SK-N-SH (cell line): ENCODE measurements at regions not wholly inside any gene's neighbourhood (a gene's known extent, or its start where the extent isn't known, plus 50 kb on each side); places are given as distances from the start of the nearest gene placed in this dataset.

Source experiments
- CTCF ChIA-PET: fragments of 300-600, 350-600 bp; formaldehyde crosslinking; extraction: SDS; loops from one replicate; lab custom pipeline; 2021; lab: Yijun Ruan, JAX
- POLR2A ChIA-PET: fragments of 350-600 bp; sonication (Branson Sonifier 250); formaldehyde crosslinking; extraction: SDS; loops from one replicate; lab custom pipeline; 2020; ENCODE audit warnings: antibody characterized with exemption, inconsistent platforms; lab: Yijun Ruan, JAX
- DNase-seq: peaks from one replicate; pipeline ENCODE4 v3.0.0; 2012
- H2AFZ ChIP-seq: fragments of 200-600 bp; sonication (generic); 2 replicates; pipeline ENCODE4 v1.8.1; 2016; ENCODE audit warnings: antibody characterized with exemption, mild to moderate bottlenecking, low read depth
- H3F3A ChIP-seq: fragments of 200-600 bp; sonication (generic); replicated peaks from 2 replicates; pipeline ENCODE3; 2016; ENCODE audit warnings: antibody characterized with exemption, mild to moderate bottlenecking; ENCODE audit not compliant: insufficient read depth
- H3K27ac ChIP-seq, 2 experiments: fragments of 200-500 bp in 1 of 2; fragments of 200-600 bp in 1 of 2; sonication (Bioruptor generic) in 1 of 2; sonication (generic), shearing (Covaris generic) in 1 of 2; 2 replicates each; pipeline versions ENCODE4 v1.5.1 to v1.6.1; 2014 to 2016; ENCODE audit warnings: low read depth in 2 of 2, inconsistent platforms in 1 of 2, low read length in 1 of 2, mild to moderate bottlenecking in 1 of 2, mixed read lengths in 1 of 2
- H3K27me3 ChIP-seq: fragments of 200-600 bp; sonication (generic), shearing (Covaris generic); 2 replicates; pipeline ENCODE4 v1.6.1; 2016; ENCODE audit warnings: mixed run types; ENCODE audit not compliant: insufficient read depth
- H3K36me3 ChIP-seq, 2 experiments: fragments of 200-500 bp in 1 of 2; fragments of 200-600 bp in 1 of 2; sonication (Bioruptor generic) in 1 of 2; sonication (generic) in 1 of 2; replicated peaks in 1 of 2; 2 replicates each; pipeline versions ENCODE3 to v1.5.1; 2014 to 2016; ENCODE audit warnings: low read length in 1 of 2, mild to moderate bottlenecking in 1 of 2; ENCODE audit not compliant: insufficient read depth in 2 of 2, control insufficient read depth in 1 of 2
- H3K4me1 ChIP-seq, 2 experiments: fragments of 200-500 bp in 1 of 2; fragments of 200-600 bp in 1 of 2; sonication (Bioruptor generic) in 1 of 2; sonication (generic), shearing (Covaris generic) in 1 of 2; 2 replicates each; pipeline versions ENCODE4 v1.5.1 to v1.6.1; 2014 to 2016; ENCODE audit warnings: low read depth in 1 of 2, low read length in 1 of 2, mixed run types in 1 of 2; ENCODE audit not compliant: insufficient read depth in 2 of 2, control insufficient read depth in 1 of 2
- H3K4me2 ChIP-seq: fragments of 200-600 bp; sonication (generic), shearing (Covaris generic); 2 replicates; pipeline ENCODE4 v1.6.1; 2017; ENCODE audit warnings: mixed run types
- H3K4me3 ChIP-seq, 2 experiments: fragments of 200-500 bp in 1 of 2; fragments of 200-600 bp in 1 of 2; sonication (Bioruptor generic) in 1 of 2; sonication (generic), shearing (Covaris generic) in 1 of 2; 2 replicates each; pipeline versions ENCODE4 v1.5.1 to v1.8.1; 2014 to 2016; ENCODE audit warnings: low read depth in 2 of 2, inconsistent platforms in 1 of 2, low read length in 1 of 2, mild to moderate bottlenecking in 1 of 2, mixed read lengths in 1 of 2, moderate library complexity in 1 of 2
- H3K79me2 ChIP-seq: fragments of 200-600 bp; sonication (generic); 2 replicates; pipeline ENCODE4 v1.8.1; 2017; ENCODE audit warnings: mild to moderate bottlenecking; ENCODE audit not compliant: insufficient read depth
- H3K9ac ChIP-seq: fragments of 200-600 bp; sonication (generic); 2 replicates; pipeline ENCODE4 v1.6.1; 2017; ENCODE audit warnings: mixed run types
- H3K9me2 ChIP-seq: fragments of 200-600 bp; sonication (generic); 2 replicates; pipeline ENCODE4 v1.6.1; 2017; ENCODE audit warnings: mixed run types
- H3K9me3 ChIP-seq: fragments of 200-600 bp; sonication (generic); 2 replicates; pipeline ENCODE4 v1.6.1; 2017; ENCODE audit warnings: mixed run types, mild to moderate bottlenecking, moderate library complexity
- H4K20me1 ChIP-seq: fragments of 200-600 bp; sonication (generic); 2 replicates; pipeline ENCODE4 v1.6.1; 2017; ENCODE audit warnings: mild to moderate bottlenecking, mixed run types; ENCODE audit not compliant: insufficient read depth
- CHD2 ChIP-seq: fragments of 150-350 bp; IDR thresholded peaks from 2 replicates; pipeline ENCODE4 v1.6.1; 2018; ENCODE audit warnings: low read length; ENCODE audit not compliant: partially characterized antibody
- EP300 ChIP-seq, 2 experiments: IDR thresholded peaks; 2 replicates each; pipeline versions ENCODE4 v1.4.0 to v1.6.1; 2012; ENCODE audit warnings: borderline replicate concordance in 1 of 2, low read depth in 1 of 2, low read length in 1 of 2
- FOSL2 ChIP-seq: IDR thresholded peaks from 2 replicates; pipeline ENCODE4 v1.4.0; 2012; ENCODE audit warnings: low read depth, mild to moderate bottlenecking, moderate library complexity, borderline replicate concordance
- MEF2A ChIP-seq: IDR thresholded peaks from 2 replicates; pipeline ENCODE4 v1.4.0; 2012; ENCODE audit warnings: low read depth, borderline replicate concordance
- RAD21 ChIP-seq: IDR thresholded peaks from 2 replicates; pipeline ENCODE4 v1.6.1; 2012; ENCODE audit warnings: mild to moderate bottlenecking, low read length
- RCOR1 ChIP-seq: fragments of 150-350 bp; IDR thresholded peaks from 2 replicates; pipeline ENCODE4 v1.6.1; 2017; ENCODE audit warnings: antibody characterized with exemption, low read length
- RFX5 ChIP-seq: IDR thresholded peaks from 2 replicates; pipeline ENCODE4 v1.6.1; 2012; ENCODE audit warnings: mild to moderate bottlenecking, improper control_type of control experiment, low read length
- SMC3 ChIP-seq: IDR thresholded peaks from 2 replicates; pipeline ENCODE4 v1.6.1; 2012; ENCODE audit warnings: low read depth, low read length, improper control_type of control experiment
- TAF1 ChIP-seq: IDR thresholded peaks from 2 replicates; pipeline ENCODE4 v1.6.1; 2012; ENCODE audit warnings: low read depth, mild to moderate bottlenecking, low read length, moderate library complexity, borderline replicate concordance
- TCF12 ChIP-seq: IDR thresholded peaks from 2 replicates; pipeline ENCODE4 v1.4.0; 2012
- TEAD4 ChIP-seq: IDR thresholded peaks from 2 replicates; pipeline ENCODE4 v1.4.0; 2012; ENCODE audit warnings: mild to moderate bottlenecking, borderline replicate concordance; ENCODE audit not compliant: insufficient read depth
- WGBS: methylation state at CpG from one replicate; pipeline ENCODE4 v1.1.6; 2017; ENCODE audit warnings: low lambda C conversion rate; 5-methylcytosine and 5-hydroxymethylcytosine counted together
- TF ChIP-seq, protein P1 (sequence below): IDR thresholded peaks from 2 replicates; pipeline ENCODE4; 2012
- TF ChIP-seq, protein P2 (sequence below): fragments of 150-350 bp; IDR thresholded peaks from 2 replicates; pipeline ENCODE4 v1.6.1; 2017; ENCODE audit warnings: antibody characterized with exemption, low read length, low read depth, borderline replicate concordance
- TF ChIP-seq, protein P3 (sequence below): fragments of 200-600 bp; sonication (generic); IDR thresholded peaks from 2 replicates; pipeline ENCODE4 v1.6.1; 2017; ENCODE audit warnings: antibody characterized with exemption, mild to moderate bottlenecking, moderate library complexity
- TF ChIP-seq, protein P4 (sequence below): IDR thresholded peaks from 2 replicates; pipeline ENCODE4 v1.4.0; 2012; ENCODE audit warnings: low read depth, borderline replicate concordance

DNA sequence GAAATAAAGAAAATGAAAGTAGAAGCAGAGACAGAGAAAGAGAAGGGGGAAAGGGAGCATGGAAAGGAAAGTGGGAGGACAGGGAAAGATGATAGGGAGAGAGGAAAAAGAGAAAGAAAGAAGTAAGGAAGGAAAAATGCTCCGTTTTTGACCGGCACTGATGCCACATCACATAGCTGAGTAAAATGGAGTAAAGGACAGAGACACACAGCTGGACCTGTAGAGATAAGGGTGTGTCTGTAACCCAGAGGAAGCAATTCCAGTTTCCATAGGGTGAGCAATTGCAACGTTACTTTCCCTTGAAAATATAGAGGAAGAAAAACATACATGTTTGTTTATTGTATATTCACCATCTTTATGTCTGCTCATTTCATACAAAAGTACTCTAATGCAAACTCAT is 1866.9 kb upstream of the PIK3C3 start (continued):
- TF ChIP-seq, protein P1, sequence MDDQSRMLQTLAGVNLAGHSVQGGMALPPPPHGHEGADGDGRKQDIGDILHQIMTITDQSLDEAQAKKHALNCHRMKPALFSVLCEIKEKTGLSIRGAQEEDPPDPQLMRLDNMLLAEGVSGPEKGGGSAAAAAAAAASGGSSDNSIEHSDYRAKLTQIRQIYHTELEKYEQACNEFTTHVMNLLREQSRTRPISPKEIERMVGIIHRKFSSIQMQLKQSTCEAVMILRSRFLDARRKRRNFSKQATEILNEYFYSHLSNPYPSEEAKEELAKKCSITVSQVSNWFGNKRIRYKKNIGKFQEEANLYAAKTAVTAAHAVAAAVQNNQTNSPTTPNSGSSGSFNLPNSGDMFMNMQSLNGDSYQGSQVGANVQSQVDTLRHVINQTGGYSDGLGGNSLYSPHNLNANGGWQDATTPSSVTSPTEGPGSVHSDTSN = no peak
- no peak for TF ChIP-seq CHD2

DNA sequence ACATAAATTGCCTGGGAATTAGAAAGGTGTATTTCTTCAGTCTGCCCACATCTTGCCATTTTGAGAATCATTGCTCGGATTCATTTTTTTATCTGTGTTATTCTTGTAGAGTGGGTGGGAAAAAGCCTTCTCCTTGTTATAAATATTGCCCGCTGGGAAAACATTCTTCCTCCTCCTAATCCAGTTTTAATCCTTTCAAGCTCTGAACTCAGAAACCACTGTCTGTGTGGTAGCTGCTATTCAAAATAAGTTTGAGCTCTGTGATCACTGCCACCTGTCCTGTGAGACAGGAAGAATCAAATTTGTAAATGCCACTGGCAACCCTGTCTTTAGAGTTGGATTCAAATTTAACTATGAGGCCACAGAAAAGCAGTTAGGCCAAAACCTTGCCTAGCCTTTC is 1875.2 kb upstream of the PIK3C3 start:
- H4K20me1 ChIP-seq = no peaks in the 10 kb centered on the region
- H3K4me3 ChIP-seq = no peak overlapping the region
- no peaks in the 10 kb centered on the region for H3K9me2 ChIP-seq
- ChIA-PET CTCF (interaction anchor here (1.1 kb wide), 1 partner anchor 20 kb away, joined by 3 read pairs; no protein-coding TSS in a partner anchor), POLR2A (no interaction called here)
- no peak overlapping the region for H3K4me2 ChIP-seq
- no peaks in the 10 kb centered on the region for H3K4me1 ChIP-seq
- TF ChIP-seq RFX5 (no peak), RCOR1 (no peak)
- no peak overlapping the region for H2AFZ ChIP-seq
- H3F3A ChIP-seq = no peaks in the 10 kb centered on the region
- no peaks in the 10 kb centered on the region for H3K27me3 ChIP-seq
- no peak overlapping the region for H3K27ac ChIP-seq
- WGBS = 63% methylated on average over 2 of the region's 2 CpGs
- no peaks in the 10 kb centered on the region for H3K79me2 ChIP-seq
- DNase-seq = no peak
- no peaks in the 10 kb centered on the region for H3K36me3 ChIP-seq
- no peak overlapping the region for H3K9ac ChIP-seq
- H3K9me3 ChIP-seq = no peaks in the 10 kb centered on the region

DNA sequence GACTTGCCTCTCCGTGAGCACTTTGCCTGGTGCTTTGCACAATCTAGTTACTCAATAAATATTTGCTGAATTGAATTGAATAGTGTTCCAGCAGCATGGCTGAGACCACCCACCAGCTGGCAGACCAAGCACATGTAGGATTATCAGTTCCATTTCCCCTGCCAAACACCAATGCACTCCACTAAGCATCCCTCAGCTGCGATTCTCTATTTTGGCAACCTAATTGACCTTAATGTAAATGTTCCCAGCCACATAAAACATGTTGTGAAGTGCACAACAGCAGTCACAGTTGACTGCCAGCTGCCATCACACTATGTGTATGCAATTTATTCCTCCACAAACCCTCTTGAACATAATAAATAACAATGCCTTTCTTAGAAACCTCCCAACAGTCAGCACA is 1879.4 kb upstream of the PIK3C3 start:
- no peak for DNase-seq
- TF ChIP-seq, protein P2, sequence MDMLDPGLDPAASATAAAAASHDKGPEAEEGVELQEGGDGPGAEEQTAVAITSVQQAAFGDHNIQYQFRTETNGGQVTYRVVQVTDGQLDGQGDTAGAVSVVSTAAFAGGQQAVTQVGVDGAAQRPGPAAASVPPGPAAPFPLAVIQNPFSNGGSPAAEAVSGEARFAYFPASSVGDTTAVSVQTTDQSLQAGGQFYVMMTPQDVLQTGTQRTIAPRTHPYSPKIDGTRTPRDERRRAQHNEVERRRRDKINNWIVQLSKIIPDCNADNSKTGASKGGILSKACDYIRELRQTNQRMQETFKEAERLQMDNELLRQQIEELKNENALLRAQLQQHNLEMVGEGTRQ = no peak
- Histone ChIP-seq H2AFZ (no peak overlapping the region), H3K9me3 (no peaks in the 10 kb centered on the region), H3K4me2 (no peak overlapping the region), H3K4me1 (no peaks in the 10 kb centered on the region), H3K27ac (no peak overlapping the region), H3K9ac (no peak overlapping the region), H3K27me3 (no peaks in the 10 kb centered on the region), H3K36me3 (no peaks in the 10 kb centered on the region), H4K20me1 (no peaks in the 10 kb centered on the region), H3F3A (no peaks in the 10 kb centered on the region), H3K4me3 (no peak overlapping the region), H3K9me2 (no peaks in the 10 kb centered on the region), H3K79me2 (no peaks in the 10 kb centered on the region)
- 60% methylated on average over 1 of the region's 2 CpGs for WGBS
- ChIA-PET POLR2A (no interaction called here), CTCF (no interaction called here)

DNA sequence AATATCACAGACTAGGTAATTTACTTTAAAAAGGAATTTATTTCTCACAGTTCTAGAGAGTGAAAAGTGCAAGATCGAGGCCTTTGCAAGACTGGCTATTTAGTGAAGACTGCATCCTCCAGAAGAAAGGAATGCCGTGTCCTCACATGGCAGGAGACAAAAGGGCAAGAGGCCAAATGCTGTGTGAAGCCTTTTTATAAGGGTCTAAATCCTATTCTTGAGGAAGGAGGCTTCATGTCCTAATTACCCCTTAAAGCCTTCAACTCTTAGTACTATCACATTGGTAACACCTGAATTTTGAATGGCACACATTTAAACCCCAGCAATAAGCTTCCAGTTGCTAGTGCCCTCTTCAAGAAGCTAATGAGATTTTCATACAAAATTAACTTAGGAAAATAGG is 1882.3 kb upstream of the PIK3C3 start:
- no peak overlapping the region for H3K4me2 ChIP-seq
- H3F3A ChIP-seq = no peaks in the 10 kb centered on the region
- no peak overlapping the region for H3K9ac ChIP-seq
- no peaks in the 10 kb centered on the region for H3K4me1 ChIP-seq
- H3K27me3 ChIP-seq = no peaks in the 10 kb centered on the region
- DNase-seq = no peak
- WGBS = 10% methylated on average over 2 of the region's 2 CpGs
- no peaks in the 10 kb centered on the region for H3K9me2 ChIP-seq
- H2AFZ ChIP-seq = no peak overlapping the region
- no peaks in the 10 kb centered on the region for H3K79me2 ChIP-seq
- no peaks in the 10 kb centered on the region for H4K20me1 ChIP-seq
- H3K27ac ChIP-seq = no peak overlapping the region
- no peak overlapping the region for H3K4me3 ChIP-seq
- TF ChIP-seq, protein P3, sequence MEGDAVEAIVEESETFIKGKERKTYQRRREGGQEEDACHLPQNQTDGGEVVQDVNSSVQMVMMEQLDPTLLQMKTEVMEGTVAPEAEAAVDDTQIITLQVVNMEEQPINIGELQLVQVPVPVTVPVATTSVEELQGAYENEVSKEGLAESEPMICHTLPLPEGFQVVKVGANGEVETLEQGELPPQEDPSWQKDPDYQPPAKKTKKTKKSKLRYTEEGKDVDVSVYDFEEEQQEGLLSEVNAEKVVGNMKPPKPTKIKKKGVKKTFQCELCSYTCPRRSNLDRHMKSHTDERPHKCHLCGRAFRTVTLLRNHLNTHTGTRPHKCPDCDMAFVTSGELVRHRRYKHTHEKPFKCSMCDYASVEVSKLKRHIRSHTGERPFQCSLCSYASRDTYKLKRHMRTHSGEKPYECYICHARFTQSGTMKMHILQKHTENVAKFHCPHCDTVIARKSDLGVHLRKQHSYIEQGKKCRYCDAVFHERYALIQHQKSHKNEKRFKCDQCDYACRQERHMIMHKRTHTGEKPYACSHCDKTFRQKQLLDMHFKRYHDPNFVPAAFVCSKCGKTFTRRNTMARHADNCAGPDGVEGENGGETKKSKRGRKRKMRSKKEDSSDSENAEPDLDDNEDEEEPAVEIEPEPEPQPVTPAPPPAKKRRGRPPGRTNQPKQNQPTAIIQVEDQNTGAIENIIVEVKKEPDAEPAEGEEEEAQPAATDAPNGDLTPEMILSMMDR = no peak
- TF ChIP-seq TCF12 (no peak), SMC3 (no peak), MEF2A (no peak), TAF1 (no peak), TEAD4 (no peak), EP300 (IDR thresholded peaks at IDR 0.05; ENCODE audit: borderline replicate concordance in 1 of 2, low read depth in 1 of 2, low read length in 1 of 2) (no peak), RAD21 (no peak), FOSL2 (no peak)
- TF ChIP-seq, protein P4, sequence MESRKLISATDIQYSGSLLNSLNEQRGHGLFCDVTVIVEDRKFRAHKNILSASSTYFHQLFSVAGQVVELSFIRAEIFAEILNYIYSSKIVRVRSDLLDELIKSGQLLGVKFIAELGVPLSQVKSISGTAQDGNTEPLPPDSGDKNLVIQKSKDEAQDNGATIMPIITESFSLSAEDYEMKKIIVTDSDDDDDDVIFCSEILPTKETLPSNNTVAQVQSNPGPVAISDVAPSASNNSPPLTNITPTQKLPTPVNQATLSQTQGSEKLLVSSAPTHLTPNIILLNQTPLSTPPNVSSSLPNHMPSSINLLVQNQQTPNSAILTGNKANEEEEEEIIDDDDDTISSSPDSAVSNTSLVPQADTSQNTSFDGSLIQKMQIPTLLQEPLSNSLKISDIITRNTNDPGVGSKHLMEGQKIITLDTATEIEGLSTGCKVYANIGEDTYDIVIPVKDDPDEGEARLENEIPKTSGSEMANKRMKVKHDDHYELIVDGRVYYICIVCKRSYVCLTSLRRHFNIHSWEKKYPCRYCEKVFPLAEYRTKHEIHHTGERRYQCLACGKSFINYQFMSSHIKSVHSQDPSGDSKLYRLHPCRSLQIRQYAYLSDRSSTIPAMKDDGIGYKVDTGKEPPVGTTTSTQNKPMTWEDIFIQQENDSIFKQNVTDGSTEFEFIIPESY = no peak
- TF ChIP-seq, all 33 proteins: peak for 0
- Histone ChIP-seq H3K9me3 (no peaks in the 10 kb centered on the region), H3K36me3 (no peaks in the 10 kb centered on the region)
- ChIA-PET POLR2A (no interaction called here), CTCF (interaction anchor here (0.7 kb wide), 1 partner anchor 20 kb away, joined by 3 read pairs; no protein-coding TSS in a partner anchor)
